Left ventricle myocardium inferior (tissue), 1 donor: ENCODE measurements at regions not wholly inside any gene's neighbourhood (a gene's known extent, or its start where the extent isn't known, plus 50 kb on each side); places are given as distances from the start of the nearest gene placed in this dataset.

Experiments
- DNase-seq: peaks from one replicate; pipeline ENCODE4 v3.0.0-alpha.2; 2020
- H3K27ac ChIP-seq: fragments of 200-600 bp; replicated peaks from 2 replicates; pipeline ENCODE4 v1.8.0; 2021
- H3K27me3 ChIP-seq: fragments of 200-600 bp; 2 replicates; pipeline ENCODE4 v1.8.0; 2021; ENCODE audit warnings: low read depth
- H3K36me3 ChIP-seq: fragments of 200-600 bp; 2 replicates; pipeline ENCODE4 v1.8.0; 2021
- H3K4me1 ChIP-seq: fragments of 200-600 bp; 2 replicates; pipeline ENCODE4 v1.8.0; 2021
- H3K4me3 ChIP-seq: fragments of 200-600 bp; 2 replicates; pipeline ENCODE4 v1.8.0; 2021; ENCODE audit warnings: mild to moderate bottlenecking, moderate library complexity
- H3K9me3 ChIP-seq: fragments of 200-600 bp; replicated peaks from 2 replicates; pipeline ENCODE4 v1.8.0; 2021
- intact Hi-C: fragments of 100-400 bp; cut with micrococcal nuclease; formaldehyde crosslinking; loops from one replicate; pipeline ENCODE4 v1.11.0; 2022
- TF ChIP-seq, protein P1 (sequence below): fragments of 200-600 bp; IDR thresholded peaks from 2 replicates; pipeline ENCODE4 v1.8.0; 2021; ENCODE audit warnings: antibody characterized with exemption, mild to moderate bottlenecking, borderline replicate concordance
- donor health status: DM: no; HTN: yes; CAD: no; lungs with severe emphysema.

DNA sequence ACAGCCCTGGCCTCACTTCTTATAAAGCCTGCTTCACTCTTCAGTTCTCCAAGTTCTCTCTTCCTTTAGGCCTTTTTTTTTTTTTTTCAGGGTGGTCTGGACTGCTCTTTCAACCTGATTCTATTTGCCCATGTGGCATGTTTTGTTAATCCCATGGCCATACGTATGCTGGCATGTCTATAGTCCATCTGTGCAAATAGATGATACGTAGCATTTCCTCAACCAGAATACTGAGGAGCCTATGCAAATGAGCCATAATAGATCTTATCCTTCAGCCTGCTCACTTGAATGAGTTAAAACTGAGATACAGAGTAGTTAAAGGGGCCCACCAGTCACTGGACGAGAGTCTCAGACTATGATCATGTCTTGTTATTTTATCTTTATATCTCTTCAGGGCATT, 265.2 kb upstream of the CXCR4 start:
- no peaks in the 10 kb centered on the region for H3K36me3 ChIP-seq

DNA sequence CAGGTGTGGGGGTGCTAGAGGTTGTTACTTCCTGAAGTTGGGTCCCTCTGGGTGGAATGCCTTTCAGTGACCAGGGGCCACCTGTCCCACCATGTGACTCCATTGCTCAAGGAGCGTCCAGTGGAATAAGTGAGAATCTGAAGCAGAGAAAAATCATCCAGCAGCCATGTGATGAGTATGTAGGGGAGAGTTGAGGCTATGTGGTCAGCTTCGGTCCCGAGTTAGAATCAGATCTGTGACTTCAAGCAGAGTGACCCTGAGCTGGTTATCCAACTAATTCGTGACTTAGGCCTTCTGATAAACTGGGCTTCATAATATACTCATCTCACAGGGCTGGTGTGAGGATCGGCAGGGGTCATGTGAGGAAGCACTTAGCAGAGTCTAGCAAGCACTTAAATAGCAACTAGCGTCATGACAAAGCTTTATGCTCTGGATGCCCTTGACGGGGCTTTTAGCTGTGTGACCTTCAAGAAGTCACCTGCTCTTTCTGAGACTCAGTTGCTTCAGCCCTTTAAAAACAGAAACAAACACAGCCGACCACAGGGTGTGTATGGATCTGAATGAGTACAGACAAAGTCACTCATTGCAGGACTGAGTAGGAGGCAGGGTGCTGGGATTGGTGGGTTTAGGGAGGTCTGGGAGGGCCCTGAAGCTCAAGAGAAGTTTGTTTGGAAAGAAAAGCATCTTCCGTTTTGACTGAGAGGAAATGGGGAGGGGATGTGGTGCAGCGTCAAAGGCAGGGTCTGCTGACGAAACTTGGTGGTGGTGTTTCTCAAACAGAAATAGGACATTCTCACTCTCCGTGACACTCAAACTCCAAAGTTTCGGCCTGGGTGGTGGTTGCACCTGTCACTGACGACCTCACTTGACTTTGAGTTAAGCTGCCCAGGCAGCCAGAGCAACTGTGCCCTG, 264.0 kb upstream of the CXCR4 start:
- Histone ChIP-seq H3K27ac (no peak overlapping the region), H3K9me3 (no peaks in the 10 kb centered on the region), H3K4me3 (no peak overlapping the region), H3K4me1 (peaks cover 14% of the 10 kb centered on the region), H3K27me3 (no peaks in the 10 kb centered on the region), H3K36me3 (no peaks in the 10 kb centered on the region)
- TF ChIP-seq, protein P1, sequence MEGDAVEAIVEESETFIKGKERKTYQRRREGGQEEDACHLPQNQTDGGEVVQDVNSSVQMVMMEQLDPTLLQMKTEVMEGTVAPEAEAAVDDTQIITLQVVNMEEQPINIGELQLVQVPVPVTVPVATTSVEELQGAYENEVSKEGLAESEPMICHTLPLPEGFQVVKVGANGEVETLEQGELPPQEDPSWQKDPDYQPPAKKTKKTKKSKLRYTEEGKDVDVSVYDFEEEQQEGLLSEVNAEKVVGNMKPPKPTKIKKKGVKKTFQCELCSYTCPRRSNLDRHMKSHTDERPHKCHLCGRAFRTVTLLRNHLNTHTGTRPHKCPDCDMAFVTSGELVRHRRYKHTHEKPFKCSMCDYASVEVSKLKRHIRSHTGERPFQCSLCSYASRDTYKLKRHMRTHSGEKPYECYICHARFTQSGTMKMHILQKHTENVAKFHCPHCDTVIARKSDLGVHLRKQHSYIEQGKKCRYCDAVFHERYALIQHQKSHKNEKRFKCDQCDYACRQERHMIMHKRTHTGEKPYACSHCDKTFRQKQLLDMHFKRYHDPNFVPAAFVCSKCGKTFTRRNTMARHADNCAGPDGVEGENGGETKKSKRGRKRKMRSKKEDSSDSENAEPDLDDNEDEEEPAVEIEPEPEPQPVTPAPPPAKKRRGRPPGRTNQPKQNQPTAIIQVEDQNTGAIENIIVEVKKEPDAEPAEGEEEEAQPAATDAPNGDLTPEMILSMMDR = no peak
- no peak for DNase-seq
- intact Hi-C loops = no loop called here

More for the DNA sequence above, 265.2 kb upstream of the CXCR4 start:
- Histone ChIP-seq H3K27me3 (no peaks in the 10 kb centered on the region), H3K4me1 (peaks cover 10% of the 10 kb centered on the region), H3K4me3 (no peak overlapping the region), H3K27ac (no peak overlapping the region), H3K9me3 (no peaks in the 10 kb centered on the region)
- TF ChIP-seq, protein P1 = no peak
- intact Hi-C loops = no loop called here
- DNase-seq = no peak

DNA sequence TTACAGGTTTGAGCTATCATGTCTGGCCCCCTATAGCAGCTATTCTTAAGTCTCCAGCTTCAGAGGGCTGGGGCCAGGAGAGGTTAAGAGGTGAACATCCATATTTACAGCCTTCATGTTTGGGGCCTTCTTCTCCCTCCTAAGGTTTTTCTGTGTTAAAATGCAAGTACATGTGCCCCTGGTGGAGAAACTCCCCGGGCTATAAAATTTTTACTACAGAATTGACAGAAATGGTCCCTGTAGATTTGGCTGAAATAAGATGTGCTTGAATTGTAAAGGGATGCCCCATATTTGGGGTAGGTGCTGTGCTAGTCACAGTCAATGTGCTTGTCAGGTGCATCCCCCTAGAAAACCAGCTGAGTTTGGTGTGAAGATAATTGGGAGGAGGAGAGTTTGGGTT, 263.3 kb upstream of the CXCR4 start:
- Histone ChIP-seq H3K36me3 (no peaks in the 10 kb centered on the region), H3K9me3 (no peaks in the 10 kb centered on the region), H3K4me1 (peaks cover 21% of the 10 kb centered on the region), H3K27me3 (no peaks in the 10 kb centered on the region), H3K4me3 (no peak overlapping the region), H3K27ac (no peak overlapping the region)
- DNase-seq = no peak
- intact Hi-C loops = no loop called here
- TF ChIP-seq, protein P1 = no peak

DNA sequence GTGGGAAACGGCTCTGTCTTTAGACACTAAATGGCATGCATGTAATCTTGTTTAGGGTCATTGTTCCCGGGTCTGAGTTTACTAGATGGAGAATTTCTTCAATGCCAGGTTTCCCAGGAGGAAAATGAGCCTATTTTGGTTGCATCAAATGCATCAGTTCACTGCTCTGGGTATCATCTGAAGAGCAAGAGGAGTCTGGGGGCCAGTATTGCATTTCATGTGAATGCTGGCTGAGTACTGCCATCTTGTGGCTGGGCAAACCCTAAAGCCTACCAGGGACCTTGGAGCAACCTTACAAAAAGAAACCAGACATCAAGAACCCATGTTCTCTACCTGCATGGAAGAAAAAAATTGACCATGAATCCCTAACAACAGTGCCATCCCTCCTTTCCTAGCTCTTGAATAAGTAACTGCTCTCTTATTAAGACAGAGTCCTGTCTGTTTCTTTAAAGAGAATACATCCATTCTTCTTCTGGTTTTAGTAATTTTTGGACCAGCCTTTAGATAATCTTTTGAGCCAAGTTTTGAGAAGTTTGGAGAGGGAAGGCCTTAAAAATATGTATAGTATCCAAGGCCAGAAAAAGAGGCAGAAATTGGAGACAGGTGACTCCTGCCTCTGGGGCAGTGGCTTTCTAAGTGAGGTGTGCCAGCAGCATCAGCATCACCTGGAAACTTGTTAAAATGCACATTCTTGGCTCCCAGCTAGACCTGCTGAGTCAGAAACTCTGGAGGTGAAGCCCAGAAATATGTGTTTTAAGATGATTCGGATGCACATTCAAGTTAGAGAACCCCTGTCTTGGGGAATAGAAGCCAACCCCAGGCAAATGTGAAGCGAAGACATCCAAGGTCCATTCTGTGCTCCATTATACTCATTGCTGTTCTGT, 261.0 kb upstream of the CXCR4 start:
- Histone ChIP-seq H3K9me3 (no peaks in the 10 kb centered on the region), H3K27ac (no peak overlapping the region), H3K4me1 (peaks cover 24% of the 10 kb centered on the region), H3K27me3 (no peaks in the 10 kb centered on the region), H3K4me3 (no peak overlapping the region), H3K36me3 (no peaks in the 10 kb centered on the region)
- intact Hi-C loops = loop anchor here (5.0 kb wide), 1 partner anchor 462 kb away; no protein-coding TSS in a partner anchor
- DNase-seq = peak; percentile 29
- TF ChIP-seq, protein P1 = peak; percentile 78

DNA sequence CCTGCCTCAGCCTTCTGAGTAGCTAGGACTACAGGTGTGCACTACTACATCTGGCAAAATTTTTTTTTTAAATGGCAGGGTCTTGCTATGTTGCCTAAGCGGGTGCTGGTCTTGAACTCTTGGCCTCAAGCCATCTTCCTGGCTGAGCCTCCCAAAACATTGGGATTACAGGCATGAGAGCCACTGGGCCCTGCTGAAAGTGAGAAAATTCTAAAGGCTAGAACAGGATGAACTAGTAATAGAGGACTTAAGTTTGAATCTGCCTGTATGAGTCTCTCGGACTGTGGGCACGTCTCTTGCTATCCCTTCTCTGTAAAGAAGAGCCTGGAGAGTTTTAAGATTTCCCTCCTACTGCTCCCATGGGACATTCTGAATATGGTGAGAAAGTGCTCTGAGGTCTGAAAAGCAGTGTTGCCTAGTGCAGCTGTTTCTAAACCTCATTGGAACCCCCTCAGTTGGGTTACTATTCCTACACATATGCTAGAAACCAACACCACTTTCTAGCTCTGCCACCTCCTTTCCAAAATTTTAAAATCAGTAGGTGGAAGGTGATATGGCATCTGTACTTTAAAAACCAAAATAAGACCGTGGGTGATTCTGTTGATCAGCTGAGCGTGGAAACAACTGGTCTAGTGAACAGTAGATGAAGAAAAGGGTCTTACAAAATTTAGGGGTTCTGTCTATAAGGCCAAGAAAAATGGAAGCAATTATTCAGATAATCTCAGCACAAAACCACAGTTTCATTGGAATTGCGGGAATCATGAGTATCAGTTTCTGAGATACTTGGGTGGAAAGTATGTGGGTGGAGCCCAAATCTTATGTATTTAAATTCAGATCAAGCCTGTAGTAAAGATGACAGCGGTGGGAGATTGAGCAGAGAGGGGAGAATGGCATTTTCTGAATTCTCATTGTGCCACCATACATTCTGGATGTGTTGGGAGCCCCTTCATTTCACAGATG, 259.8 kb upstream of the CXCR4 start:
- Histone ChIP-seq H3K36me3 (no peaks in the 10 kb centered on the region), H3K27ac (no peak overlapping the region), H3K4me3 (no peak overlapping the region), H3K4me1 (peaks cover 24% of the 10 kb centered on the region), H3K9me3 (no peaks in the 10 kb centered on the region), H3K27me3 (no peaks in the 10 kb centered on the region)
- DNase-seq = no peak
- TF ChIP-seq, protein P1 = no peak
- intact Hi-C loops = loop anchor here (5.0 kb wide), 1 partner anchor 460 kb away; no protein-coding TSS in a partner anchor
